ENCODE measurements at regions not wholly inside any gene's neighbourhood (a gene's known extent, or its start where the extent isn't known, plus 50 kb on each side); places are given as distances from the start of the nearest gene placed in this dataset.

GRCh38 chr1:117260761-117261423 lies 50.2 kb upstream of the VTCN1 start:
- no peaks in the 10 kb centered on the region for H3K36me3 ChIP-seq
- no peak for TF ChIP-seq POLR2AphosphoS5 (IDR thresholded peaks at IDR 0.05; ENCODE audit: insufficient read depth in 1 of 2, low read depth in 1 of 2)
- TF ChIP-seq, protein P1, sequence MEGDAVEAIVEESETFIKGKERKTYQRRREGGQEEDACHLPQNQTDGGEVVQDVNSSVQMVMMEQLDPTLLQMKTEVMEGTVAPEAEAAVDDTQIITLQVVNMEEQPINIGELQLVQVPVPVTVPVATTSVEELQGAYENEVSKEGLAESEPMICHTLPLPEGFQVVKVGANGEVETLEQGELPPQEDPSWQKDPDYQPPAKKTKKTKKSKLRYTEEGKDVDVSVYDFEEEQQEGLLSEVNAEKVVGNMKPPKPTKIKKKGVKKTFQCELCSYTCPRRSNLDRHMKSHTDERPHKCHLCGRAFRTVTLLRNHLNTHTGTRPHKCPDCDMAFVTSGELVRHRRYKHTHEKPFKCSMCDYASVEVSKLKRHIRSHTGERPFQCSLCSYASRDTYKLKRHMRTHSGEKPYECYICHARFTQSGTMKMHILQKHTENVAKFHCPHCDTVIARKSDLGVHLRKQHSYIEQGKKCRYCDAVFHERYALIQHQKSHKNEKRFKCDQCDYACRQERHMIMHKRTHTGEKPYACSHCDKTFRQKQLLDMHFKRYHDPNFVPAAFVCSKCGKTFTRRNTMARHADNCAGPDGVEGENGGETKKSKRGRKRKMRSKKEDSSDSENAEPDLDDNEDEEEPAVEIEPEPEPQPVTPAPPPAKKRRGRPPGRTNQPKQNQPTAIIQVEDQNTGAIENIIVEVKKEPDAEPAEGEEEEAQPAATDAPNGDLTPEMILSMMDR (IDR thresholded peaks at IDR 0.05): no peak
- no peak for TF ChIP-seq POLR2A (IDR thresholded peaks at IDR 0.05)
- no peaks in the 10 kb centered on the region for H3K9me3 ChIP-seq
- intact Hi-C loops (cut with DNase I): no loop called here
- H3K4me3 ChIP-seq: no peak overlapping the region
- DNase-seq (ENCODE audit: extremely low spot score in 2 of 2): no peak
- no peak overlapping the region for H3K27ac ChIP-seq
- no peaks in the 10 kb centered on the region for H3K27me3 ChIP-seq
- no peaks in the 10 kb centered on the region for H3K4me1 ChIP-seq
